NB4 (cell line): ENCODE measurements at regions not wholly inside any gene's neighbourhood (a gene's known extent, or its start where the extent isn't known, plus 50 kb on each side); places are given as distances from the start of the nearest gene placed in this dataset.

Experiments used
- DNase-seq: peaks from one replicate; pipeline ENCODE4 v3.0.0; 2010; ENCODE audit warnings: low read depth
- H3K4me3 ChIP-seq: one replicate; pipeline ENCODE4 v1.5.1; 2011; ENCODE audit warnings: mild to moderate bottlenecking, low read depth, low read length, moderate library complexity
- CTCF ChIP-seq: IDR thresholded peaks from one replicate; pipeline ENCODE4 v1.5.1; 2012; ENCODE audit warnings: low read depth, low read length
- MAX ChIP-seq: IDR thresholded peaks from 2 replicates; pipeline ENCODE4 v1.6.1; 2011; ENCODE audit warnings: low read depth, low read length
- MYC ChIP-seq: IDR thresholded peaks from 2 replicates; pipeline ENCODE4 v1.6.1; 2011; ENCODE audit warnings: low read depth, low read length
- POLR2A ChIP-seq: IDR thresholded peaks from 2 replicates; pipeline ENCODE4 v1.6.1; 2011; ENCODE audit warnings: mild to moderate bottlenecking; ENCODE audit not compliant: insufficient read length; ENCODE audit errors: extremely low read depth

- no peak for DNase-seq
- no peak overlapping the region for H3K4me3 ChIP-seq
- TF ChIP-seq CTCF = no peak
- TF ChIP-seq POLR2A = no peak
- no peak for TF ChIP-seq MYC
- TF ChIP-seq MAX = no peak
Observed at GRCh38 chr16:60852635-60853034, 1183.6 kb downstream of the CDH8 start.

GRCh38 chr16:60821661-60822060 lies 1214.6 kb downstream of the CDH8 start:
- DNase-seq = no peak
- no peak for TF ChIP-seq POLR2A
- no peak for TF ChIP-seq CTCF
- no peak for TF ChIP-seq MYC
- no peak for TF ChIP-seq MAX
- H3K4me3 ChIP-seq = no peak overlapping the region

GRCh38 chr16:60820361-60820760 lies 1215.9 kb downstream of the CDH8 start:
- no peak for DNase-seq
- TF ChIP-seq MYC (no peak), CTCF (no peak), POLR2A (no peak), MAX (no peak)

GRCh38 chr16:60818465-60818864 lies 1217.8 kb downstream of the CDH8 start:
- no peak for DNase-seq
- no peak overlapping the region for H3K4me3 ChIP-seq
- TF ChIP-seq POLR2A (no peak), MYC (no peak), CTCF (no peak), MAX (no peak)

More at GRCh38 chr16:60820361-60820760, 1215.9 kb downstream of the CDH8 start:
- no peak overlapping the region for H3K4me3 ChIP-seq

- no peak for TF ChIP-seq MYC
- no peak overlapping the region for H3K4me3 ChIP-seq
- DNase-seq = no peak
Observed at GRCh38 chr16:60816461-60816860, 1219.8 kb downstream of the CDH8 start.

- H3K4me3 ChIP-seq = no peak overlapping the region
- TF ChIP-seq CTCF (no peak), MYC (no peak), MAX (no peak), POLR2A (no peak)
- DNase-seq = no peak
Observed at GRCh38 chr16:60815865-60816264, 1220.4 kb downstream of the CDH8 start.
